PFSK-1 (cell line): ENCODE measurements at regions not wholly inside any gene's neighbourhood (a gene's known extent, or its start where the extent isn't known, plus 50 kb on each side); places are given as distances from the start of the nearest gene placed in this dataset.

Experiments used
- FOXP2 ChIP-seq: optimal IDR thresholded peaks from 2 replicates; pipeline ENCODE3; 2011; ENCODE audit warnings: borderline replicate concordance, control low read depth, inconsistent platforms; ENCODE audit not compliant: insufficient read depth; ENCODE audit errors: extremely low read length, extremely low read depth
- POLR2AphosphoS5 ChIP-seq: IDR thresholded peaks from 2 replicates; pipeline ENCODE4 v1.6.1; 2012; ENCODE audit warnings: low read depth, mild to moderate bottlenecking, control low read depth, low read length, moderate library complexity
- SIN3A ChIP-seq: IDR thresholded peaks from 2 replicates; pipeline ENCODE4 v1.6.1; 2012; ENCODE audit warnings: mild to moderate bottlenecking, low read length, moderate library complexity, borderline replicate concordance; ENCODE audit not compliant: insufficient read depth
- TAF1 ChIP-seq: IDR thresholded peaks from 2 replicates; pipeline ENCODE4 v1.6.1; 2012; ENCODE audit warnings: low read length, control low read depth, borderline replicate concordance; ENCODE audit not compliant: insufficient read depth
- TF ChIP-seq, protein P1 (sequence below), 2 experiments: IDR thresholded peaks; 2 replicates each; pipeline versions ENCODE4 v1.6.1 to v1.8.0; 2011 to 2012; ENCODE audit warnings: low read depth in 2 of 2, low read length in 2 of 2, control low read depth in 1 of 2, inconsistent platforms in 1 of 2, mild to moderate bottlenecking in 1 of 2, moderate library complexity in 1 of 2; ENCODE audit not compliant: insufficient read depth in 1 of 2

DNA sequence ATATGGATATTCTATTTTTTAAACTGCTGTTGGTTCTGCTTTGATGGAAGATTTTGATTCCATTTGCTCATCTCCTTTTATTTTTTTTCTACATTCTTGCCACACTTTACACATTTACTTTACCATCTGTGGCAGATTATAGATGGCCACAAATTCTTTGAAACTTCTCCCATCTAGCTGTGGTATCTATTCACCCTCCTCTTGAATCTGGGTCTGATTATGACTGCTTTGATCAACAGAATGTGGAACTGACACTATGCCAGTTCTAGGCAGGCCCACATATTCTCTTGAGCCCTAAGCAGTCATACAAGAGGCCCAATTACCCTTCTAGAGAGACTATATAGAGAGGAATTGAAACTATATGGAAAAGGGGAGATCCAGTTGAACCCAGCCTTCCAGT lies 439.0 kb upstream of the PTGER4 start:
- TF ChIP-seq SIN3A (no peak), POLR2AphosphoS5 (no peak), FOXP2 (no peak), TAF1 (no peak)
- TF ChIP-seq, protein P1, sequence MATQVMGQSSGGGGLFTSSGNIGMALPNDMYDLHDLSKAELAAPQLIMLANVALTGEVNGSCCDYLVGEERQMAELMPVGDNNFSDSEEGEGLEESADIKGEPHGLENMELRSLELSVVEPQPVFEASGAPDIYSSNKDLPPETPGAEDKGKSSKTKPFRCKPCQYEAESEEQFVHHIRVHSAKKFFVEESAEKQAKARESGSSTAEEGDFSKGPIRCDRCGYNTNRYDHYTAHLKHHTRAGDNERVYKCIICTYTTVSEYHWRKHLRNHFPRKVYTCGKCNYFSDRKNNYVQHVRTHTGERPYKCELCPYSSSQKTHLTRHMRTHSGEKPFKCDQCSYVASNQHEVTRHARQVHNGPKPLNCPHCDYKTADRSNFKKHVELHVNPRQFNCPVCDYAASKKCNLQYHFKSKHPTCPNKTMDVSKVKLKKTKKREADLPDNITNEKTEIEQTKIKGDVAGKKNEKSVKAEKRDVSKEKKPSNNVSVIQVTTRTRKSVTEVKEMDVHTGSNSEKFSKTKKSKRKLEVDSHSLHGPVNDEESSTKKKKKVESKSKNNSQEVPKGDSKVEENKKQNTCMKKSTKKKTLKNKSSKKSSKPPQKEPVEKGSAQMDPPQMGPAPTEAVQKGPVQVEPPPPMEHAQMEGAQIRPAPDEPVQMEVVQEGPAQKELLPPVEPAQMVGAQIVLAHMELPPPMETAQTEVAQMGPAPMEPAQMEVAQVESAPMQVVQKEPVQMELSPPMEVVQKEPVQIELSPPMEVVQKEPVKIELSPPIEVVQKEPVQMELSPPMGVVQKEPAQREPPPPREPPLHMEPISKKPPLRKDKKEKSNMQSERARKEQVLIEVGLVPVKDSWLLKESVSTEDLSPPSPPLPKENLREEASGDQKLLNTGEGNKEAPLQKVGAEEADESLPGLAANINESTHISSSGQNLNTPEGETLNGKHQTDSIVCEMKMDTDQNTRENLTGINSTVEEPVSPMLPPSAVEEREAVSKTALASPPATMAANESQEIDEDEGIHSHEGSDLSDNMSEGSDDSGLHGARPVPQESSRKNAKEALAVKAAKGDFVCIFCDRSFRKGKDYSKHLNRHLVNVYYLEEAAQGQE (IDR thresholded peaks at IDR 0.05; ENCODE audit: insufficient read depth in 1 of 2, low read depth in 2 of 2, low read length in 2 of 2): no peak

DNA sequence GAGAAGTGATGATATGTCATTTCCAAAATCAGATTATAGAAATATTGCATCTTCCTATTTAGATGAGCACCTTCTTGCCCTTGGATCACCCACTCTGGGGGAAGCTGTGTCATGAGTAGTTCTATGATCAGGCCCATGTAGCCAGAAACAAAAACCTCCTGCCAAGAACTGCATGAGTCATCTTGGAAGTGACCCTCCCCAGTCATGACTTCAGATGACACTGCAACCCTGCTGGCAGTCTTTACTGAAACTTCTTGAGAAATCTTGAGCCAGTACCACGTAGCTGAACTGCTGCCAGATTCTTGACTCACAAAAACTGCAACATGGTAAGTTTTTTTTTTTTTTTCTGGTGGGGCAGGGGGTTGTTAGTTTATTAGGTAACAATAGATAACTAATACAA lies 439.6 kb upstream of the PTGER4 start:
- TF ChIP-seq POLR2AphosphoS5 (no peak), SIN3A (no peak), TAF1 (no peak), FOXP2 (no peak)
- TF ChIP-seq, protein P1 (IDR thresholded peaks at IDR 0.05; ENCODE audit: insufficient read depth in 1 of 2, low read depth in 2 of 2, low read length in 2 of 2): no peak

DNA sequence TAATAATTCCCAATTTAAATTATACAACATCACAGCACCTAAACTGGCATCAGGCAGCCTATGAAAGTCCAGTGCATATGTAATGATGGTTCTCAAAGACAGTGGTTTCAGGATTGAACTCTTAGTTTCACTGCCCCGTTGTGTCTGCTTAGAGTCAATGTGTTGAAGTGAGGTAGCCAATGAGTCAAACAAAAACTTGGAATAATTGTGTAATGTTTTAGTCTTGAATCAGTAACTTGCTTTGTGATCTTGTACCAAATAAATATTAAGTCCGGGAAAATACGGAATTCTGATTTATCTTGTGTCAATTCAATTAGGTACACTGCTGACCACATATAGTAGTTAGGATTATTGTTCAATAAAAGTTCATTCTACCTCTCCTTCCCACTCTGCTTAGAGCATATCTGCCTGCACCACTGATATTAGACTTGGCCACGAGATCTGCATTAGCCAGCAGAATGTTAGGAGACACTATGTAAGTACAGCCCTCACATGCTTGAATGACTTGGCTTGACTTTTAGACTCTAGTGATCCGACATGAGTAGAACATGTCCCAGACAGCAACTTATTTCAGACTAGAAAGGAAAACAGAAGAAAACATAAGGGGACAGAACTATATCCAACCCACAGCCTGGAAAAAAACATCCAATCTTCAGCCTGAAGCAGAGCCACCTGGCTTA lies 441.5 kb upstream of the PTGER4 start:
- TF ChIP-seq POLR2AphosphoS5 (no peak), TAF1 (no peak), FOXP2 (no peak), SIN3A (no peak)
- TF ChIP-seq, protein P1 (IDR thresholded peaks at IDR 0.05; ENCODE audit: insufficient read depth in 1 of 2, low read depth in 2 of 2, low read length in 2 of 2): no peak

DNA sequence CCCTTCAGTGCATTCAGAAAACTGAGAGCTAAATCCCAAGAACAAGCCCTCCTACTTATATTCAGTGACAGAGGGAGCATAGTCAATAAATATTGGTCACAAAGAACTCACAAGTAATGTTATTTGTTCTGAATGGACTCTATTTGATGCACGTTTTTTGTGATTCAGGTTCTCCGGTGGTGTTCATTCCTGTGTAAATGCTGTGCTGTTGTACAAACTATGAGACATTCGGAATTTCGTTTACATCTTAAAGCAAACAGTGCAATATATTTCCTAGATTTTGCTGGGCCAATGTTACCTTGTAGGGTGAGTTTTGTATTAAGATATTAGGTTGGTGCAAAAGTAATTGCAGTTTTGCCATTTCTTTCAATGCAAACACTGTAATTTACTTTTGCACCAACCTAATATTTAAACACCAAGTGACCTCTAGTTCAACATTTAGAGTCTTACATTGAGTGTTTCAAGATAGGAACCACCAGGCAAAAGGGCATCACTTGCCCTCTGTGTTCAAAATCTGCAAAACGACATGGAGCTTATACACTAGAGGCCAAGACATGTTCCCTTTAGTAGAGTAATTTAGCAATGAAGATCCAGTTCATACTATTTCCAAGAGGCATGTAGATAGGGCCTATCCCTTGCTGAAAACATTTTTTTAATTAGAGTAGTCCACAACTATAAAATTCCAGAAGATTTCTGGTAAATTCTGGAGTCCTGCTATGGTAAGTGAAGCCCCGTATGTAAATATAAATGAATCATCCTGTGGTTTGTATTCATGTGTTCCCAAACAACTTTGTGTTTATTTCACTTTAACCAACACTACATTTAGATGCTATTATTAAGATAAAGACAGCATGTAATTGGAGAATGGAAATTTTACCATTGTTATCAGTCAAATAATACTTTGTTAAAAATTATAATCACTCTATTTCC lies 444.0 kb upstream of the PTGER4 start:
- TF ChIP-seq, protein P1 (IDR thresholded peaks at IDR 0.05; ENCODE audit: insufficient read depth in 1 of 2, low read depth in 2 of 2, low read length in 2 of 2): no peak
- TF ChIP-seq FOXP2 (no peak), POLR2AphosphoS5 (no peak), TAF1 (no peak), SIN3A (no peak)
